HG03039 (cell line): ENCODE measurements at regions not wholly inside any gene's neighbourhood (a gene's known extent, or its start where the extent isn't known, plus 50 kb on each side); places are given as distances from the start of the nearest gene placed in this dataset.

Source experiments
- ATAC-seq: cut with Tn5 transposase; IDR thresholded peaks from one replicate; pipeline ENCODE4 v1.9.1; 2021; ENCODE audit warnings: mild to moderate bottlenecking, moderate library complexity; ENCODE audit not compliant: unreplicated experiment

DNA sequence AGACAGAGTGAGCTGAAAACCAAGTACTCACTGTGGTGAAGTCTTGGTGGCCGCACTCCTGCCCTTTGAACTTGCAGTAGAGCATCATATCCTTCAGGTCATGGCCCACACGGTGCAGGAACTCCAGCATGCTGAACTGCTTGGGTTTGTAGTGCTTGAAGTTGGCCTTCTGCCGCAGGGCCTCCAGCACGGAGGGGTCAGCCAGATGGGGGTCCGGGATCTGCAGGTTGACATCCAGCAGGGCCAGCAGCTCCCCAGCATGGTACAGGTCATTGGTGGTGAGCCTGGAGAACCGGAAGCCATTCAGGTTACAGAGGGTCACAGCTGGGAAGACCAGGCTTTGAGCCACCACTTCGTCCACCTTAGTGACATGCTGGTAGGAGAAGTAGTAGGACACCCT, 99.1 kb upstream of the CCL2 start:
- ATAC-seq, result no peak

- no peak for ATAC-seq
These were observed 98.7 kb upstream of the CCL2 start for GRCh38 chr17:34156401-34156740.

GRCh38 chr17:34156741-34157589, 98.1 kb upstream of the CCL2 start:
- no peak for ATAC-seq

DNA sequence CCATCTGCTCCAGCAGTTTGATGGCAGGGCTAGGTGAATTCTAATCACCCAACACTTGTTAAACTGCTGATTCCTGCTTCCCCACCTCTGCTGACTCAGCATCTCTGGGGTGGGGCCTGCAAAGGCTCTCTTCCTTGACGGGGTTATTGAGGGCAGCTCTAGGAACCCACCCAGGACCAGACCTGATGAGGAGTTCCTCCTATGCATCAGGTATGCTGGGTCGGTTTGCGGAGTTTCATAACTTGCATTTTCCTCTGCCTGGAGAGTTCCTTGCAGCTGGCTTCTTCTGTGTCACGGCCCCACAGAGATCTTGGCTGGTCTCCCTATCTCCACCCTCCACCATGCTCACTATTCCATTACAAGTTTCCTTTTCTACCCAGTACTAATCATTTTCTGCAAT, 93.4 kb upstream of the CCL2 start:
- no peak for ATAC-seq

DNA sequence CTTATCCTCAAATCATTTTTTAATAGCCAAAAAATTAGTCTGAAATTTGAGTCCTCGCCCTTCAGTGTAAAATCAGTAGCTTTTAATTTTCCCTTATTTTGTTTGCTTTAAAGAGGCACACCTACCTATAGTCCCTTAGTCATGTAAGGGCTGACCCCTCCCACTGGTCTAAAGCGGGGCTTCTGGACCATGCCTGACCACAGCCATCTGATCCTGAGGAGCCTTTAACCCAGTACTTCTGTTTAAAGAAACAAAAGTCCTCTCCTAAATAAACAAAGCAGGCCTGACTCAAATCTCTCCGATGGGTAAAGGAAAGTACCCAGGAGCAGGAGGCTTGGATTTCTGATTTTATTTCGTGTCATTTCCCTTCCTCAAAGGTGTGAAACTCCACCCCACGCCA, 92.0 kb upstream of the CCL2 start:
- ATAC-seq, result no peak

DNA sequence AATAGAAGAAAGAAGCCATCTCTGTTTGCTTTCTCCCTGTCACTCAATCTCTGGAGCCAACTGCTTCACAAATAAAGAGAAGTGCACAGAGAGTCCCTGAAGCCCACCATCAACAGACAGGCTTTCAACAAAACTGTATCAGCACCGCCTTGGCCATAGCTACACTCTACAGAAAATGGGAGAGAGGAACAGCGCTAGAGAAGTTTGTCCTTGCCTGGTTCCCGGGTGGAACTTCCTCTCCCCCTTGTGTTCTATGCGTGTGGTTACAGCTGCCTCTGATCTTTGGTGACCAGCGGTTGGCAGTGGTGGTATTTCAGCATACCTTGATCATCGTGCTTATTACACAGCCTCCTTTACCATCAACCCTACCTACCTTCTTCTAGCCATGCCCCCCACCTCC, 91.4 kb upstream of the CCL2 start:
- no peak for ATAC-seq

DNA sequence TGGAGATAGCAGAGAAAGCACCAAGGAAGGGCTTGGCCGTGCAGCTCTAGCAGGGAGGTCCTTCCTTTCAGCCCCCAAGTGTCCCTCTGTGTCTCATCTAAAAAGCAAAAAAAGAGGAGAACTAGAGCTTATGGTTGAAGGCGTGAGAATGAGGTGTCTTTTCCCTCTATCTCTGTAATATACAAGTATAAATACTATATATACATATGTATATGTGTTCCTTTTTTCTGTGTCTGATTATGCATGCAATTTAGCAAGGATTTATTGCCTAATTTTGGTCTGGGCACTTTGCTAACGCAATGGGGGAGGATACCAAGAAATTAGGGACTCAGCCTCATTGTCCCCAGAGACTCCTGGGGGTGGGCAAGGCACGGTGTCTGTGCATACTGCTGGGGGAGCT, 90.2 kb upstream of the CCL2 start:
- no peak for ATAC-seq

- ATAC-seq, result no peak
These were observed 88.7 kb upstream of the CCL2 start for GRCh38 chr17:34166352-34166751.

DNA sequence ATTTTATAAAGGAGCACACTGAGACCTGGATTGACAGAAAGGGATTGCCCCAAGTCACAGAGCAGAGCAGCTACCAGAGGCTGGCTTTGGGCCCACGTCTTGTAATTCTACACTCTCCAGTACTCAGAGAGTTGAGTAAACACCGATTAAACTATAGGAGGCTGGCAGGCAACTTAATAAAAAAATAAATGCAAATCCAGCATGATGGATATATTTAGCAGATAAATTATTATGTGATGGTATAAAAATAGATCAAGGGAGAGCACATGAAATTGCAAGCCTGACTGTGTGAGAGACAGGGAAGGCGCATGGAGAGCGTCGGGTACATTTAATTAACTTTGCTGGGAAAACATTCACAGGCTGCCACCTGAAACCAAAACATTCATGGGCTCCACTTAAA, 87.7 kb upstream of the CCL2 start:
- ATAC-seq, result no peak

GRCh38 chr17:34168989-34169388, 86.1 kb upstream of the CCL2 start:
- ATAC-seq, result no peak

GRCh38 chr17:34169496-34169895, 85.6 kb upstream of the CCL2 start:
- ATAC-seq, result no peak

GRCh38 chr17:34171245-34171818, 83.8 kb upstream of the CCL2 start:
- no peak for ATAC-seq

DNA sequence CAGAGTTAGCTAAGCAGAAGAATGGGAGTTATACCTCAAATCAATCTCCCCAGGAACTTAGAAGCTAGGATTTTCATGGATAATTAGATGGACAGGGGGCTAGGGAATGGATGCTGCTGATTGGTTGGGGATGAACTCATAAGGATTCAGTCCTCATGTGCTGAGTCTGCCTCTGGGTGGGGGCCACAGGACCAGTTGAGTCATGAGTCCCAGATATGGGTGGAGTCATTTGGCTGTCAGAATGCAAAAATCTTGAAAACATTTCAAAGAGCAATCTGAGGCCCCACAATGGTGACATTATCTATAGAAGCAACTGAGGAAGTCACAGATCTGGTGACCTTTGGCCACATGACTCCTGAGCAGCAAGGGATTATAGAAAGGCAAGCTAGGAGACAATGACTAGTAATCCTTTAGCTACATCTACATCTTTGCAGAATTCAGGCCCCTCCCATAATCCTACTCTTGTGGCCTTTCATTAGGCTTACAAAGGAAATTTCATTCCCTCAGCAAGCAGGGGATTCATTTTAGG, 82.6 kb upstream of the CCL2 start:
- no peak for ATAC-seq

GRCh38 chr17:34173241-34173640, 81.8 kb upstream of the CCL2 start:
- no peak for ATAC-seq

DNA sequence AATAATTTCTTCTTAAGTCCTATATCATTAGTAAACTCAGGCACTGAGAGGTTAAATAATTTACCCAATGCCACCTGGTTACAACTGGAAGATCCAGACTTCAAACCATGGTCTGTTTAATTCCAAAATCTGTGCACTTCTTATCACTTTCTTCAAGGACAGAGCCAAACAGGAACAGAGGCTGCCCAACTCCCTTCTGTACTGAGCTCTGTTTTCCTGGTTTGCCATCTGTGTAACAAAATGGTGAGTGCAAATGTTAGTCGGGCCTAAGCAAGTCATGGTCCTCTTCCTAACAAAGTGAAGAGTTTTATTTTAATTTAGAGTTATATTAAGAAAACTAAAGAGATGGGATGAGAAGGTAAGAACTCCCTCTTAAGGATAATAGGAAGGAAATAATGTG, 80.6 kb upstream of the CCL2 start:
- no peak for ATAC-seq

- no peak for ATAC-seq
These were observed 78.6 kb upstream of the CCL2 start for GRCh38 chr17:34176440-34176839.

DNA sequence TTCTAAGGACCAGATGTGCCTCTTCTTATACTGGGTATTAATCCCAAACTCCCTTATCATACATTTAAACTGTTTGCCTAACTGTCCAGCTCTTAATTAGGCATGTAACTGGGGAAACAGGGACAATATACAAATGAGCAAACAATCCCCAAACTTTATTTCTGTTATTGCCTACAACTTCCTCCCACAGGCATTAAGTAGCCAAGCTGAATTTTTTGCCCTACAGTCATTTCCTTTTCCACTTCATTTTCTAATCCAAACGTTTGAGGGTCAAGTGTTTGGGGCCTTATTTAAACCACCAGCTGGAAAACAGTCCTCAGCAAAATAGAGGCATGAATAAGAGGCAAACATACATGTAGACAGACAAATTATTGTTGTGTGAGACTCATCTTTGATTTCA, 77.4 kb upstream of the CCL2 start:
- ATAC-seq, result no peak

- ATAC-seq, result no peak
These were observed 77.0 kb upstream of the CCL2 start for GRCh38 chr17:34178092-34178491.

DNA sequence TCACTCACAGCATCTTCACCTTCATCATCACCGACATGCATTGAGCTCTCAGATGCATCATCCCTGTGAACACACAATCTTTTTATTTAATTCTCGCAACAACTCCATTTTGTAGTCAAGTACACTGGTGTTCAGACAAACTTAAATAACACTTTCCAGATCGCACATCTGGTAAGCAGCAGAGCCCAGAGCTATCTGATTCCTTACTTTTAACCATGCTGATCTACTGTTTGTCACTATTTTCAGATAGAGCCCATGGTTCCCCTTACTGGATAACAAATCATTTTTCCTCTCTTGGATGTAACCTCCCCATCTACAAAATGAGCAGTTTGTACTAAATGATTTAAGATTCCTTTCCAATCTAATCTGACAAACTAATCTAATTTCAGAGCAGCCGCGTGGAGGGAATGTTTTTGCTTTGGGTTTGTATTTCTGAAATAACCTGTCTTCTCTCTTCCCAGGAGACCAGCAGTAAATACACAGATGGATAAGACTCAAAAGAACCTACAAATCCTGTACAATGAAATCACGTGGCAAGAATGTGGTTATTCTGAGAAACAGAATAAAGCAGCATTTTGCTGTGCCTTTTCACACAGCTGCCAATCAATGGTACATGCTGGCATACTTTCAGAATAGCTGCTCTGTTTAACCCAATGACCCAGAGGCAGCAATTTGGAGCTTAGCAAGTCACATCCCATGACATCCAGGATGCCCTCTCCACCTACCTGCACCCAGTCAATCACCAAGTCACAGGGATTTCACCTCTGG, 72.9 kb upstream of the CCL2 start:
- ATAC-seq, result no peak

GRCh38 chr17:34195987-34196386, 59.1 kb upstream of the CCL2 start:
- ATAC-seq, result no peak

- no peak for ATAC-seq
These were observed 56.6 kb upstream of the CCL2 start for GRCh38 chr17:34198519-34198918.

- no peak for ATAC-seq
These were observed 55.6 kb upstream of the CCL2 start for GRCh38 chr17:34199454-34199853.
